Mesenchymal stem cell (in vitro differentiated cells and primary cell): ENCODE measurements at regions not wholly inside any gene's neighbourhood (a gene's known extent, or its start where the extent isn't known, plus 50 kb on each side); places are given as distances from the start of the nearest gene placed in this dataset.
A peak's percentile ranks its signal among the peaks of the same experiment; 100 is the strongest.

Experiments
- DNase-seq: peaks from one replicate; pipeline ENCODE4 v3.0.0-alpha.2; 2013
- H2AFZ ChIP-seq: one replicate; pipeline ENCODE4 v1.6.1; 2013; ENCODE audit warnings: low read depth, mild to moderate bottlenecking, control low read depth, inconsistent platforms, low read length, moderate library complexity
- H2AK5ac ChIP-seq: 2 replicates; pipeline ENCODE4 v1.6.1; 2013; ENCODE audit warnings: low read length, moderate library complexity, mild to moderate bottlenecking, inconsistent platforms; ENCODE audit not compliant: severe bottlenecking
- H2BK120ac ChIP-seq: one replicate; pipeline ENCODE4 v1.6.1; 2013; ENCODE audit warnings: low read depth, mild to moderate bottlenecking, inconsistent platforms, low read length, moderate library complexity
- H2BK12ac ChIP-seq, 2 experiments: one replicate each; pipeline ENCODE4 v1.6.1; 2013; ENCODE audit warnings: inconsistent platforms in 2 of 2, low read length in 2 of 2, mild to moderate bottlenecking in 2 of 2, moderate library complexity in 2 of 2, control low read depth in 1 of 2
- H2BK15ac ChIP-seq: one replicate; pipeline ENCODE4 v1.6.1; 2013; ENCODE audit warnings: mild to moderate bottlenecking, low read depth, inconsistent platforms; ENCODE audit not compliant: poor library complexity, severe bottlenecking
- H2BK5ac ChIP-seq: 2 replicates; pipeline ENCODE4 v1.6.1; 2013; ENCODE audit warnings: low read depth, mild to moderate bottlenecking, low read length, control low read depth, inconsistent platforms; ENCODE audit not compliant: poor library complexity, severe bottlenecking
- H3K14ac ChIP-seq, 2 experiments: one replicate each; pipeline ENCODE4 v1.6.1; 2013; ENCODE audit warnings: inconsistent platforms in 2 of 2, low read length in 2 of 2, control low read depth in 1 of 2, mild to moderate bottlenecking in 1 of 2, moderate library complexity in 1 of 2
- H3K18ac ChIP-seq, 2 experiments: one replicate each; pipeline ENCODE4 v1.6.1; 2013; ENCODE audit warnings: inconsistent platforms in 2 of 2, low read length in 2 of 2, control low read depth in 1 of 2, low read depth in 1 of 2, mild to moderate bottlenecking in 1 of 2
- H3K23ac ChIP-seq, 2 experiments: one replicate each; pipeline ENCODE4 v1.6.1; 2013; ENCODE audit warnings: inconsistent platforms in 2 of 2, low read length in 2 of 2, mild to moderate bottlenecking in 2 of 2, moderate library complexity in 2 of 2, control low read depth in 1 of 2
- H3K27ac ChIP-seq: 2 replicates; pipeline ENCODE4 v1.5.1; 2013; ENCODE audit warnings: mild to moderate bottlenecking, moderate library complexity, low read length, control low read depth, inconsistent platforms; ENCODE audit not compliant: poor library complexity, severe bottlenecking
- H3K27me3 ChIP-seq, 2 experiments: 2 replicates each; pipeline versions ENCODE4 v1.6.1 to v1.7.0; 2013; ENCODE audit warnings: low read length in 2 of 2, mild to moderate bottlenecking in 2 of 2, moderate library complexity in 2 of 2, control low read depth in 1 of 2, inconsistent platforms in 1 of 2; ENCODE audit not compliant: control insufficient read depth in 1 of 2, insufficient read depth in 1 of 2
- H3K36me3 ChIP-seq, 2 experiments: 2 replicates each; pipeline versions ENCODE4 v1.6.1 to v1.7.0; 2013; ENCODE audit warnings: low read length in 2 of 2, control low read depth in 1 of 2, inconsistent platforms in 1 of 2, low read depth in 1 of 2, mild to moderate bottlenecking in 1 of 2; ENCODE audit not compliant: insufficient read depth in 2 of 2, control insufficient read depth in 1 of 2
- H3K4ac ChIP-seq, 2 experiments: one replicate each; pipeline ENCODE4 v1.6.1; 2013; ENCODE audit warnings: inconsistent platforms in 2 of 2, low read length in 2 of 2, mild to moderate bottlenecking in 2 of 2, moderate library complexity in 2 of 2, control low read depth in 1 of 2, low read depth in 1 of 2
- H3K4me1 ChIP-seq: 2 replicates; pipeline ENCODE4 v1.6.1; 2013; ENCODE audit warnings: low read depth, low read length, control low read depth; ENCODE audit not compliant: control insufficient read depth, insufficient read depth
- H3K4me2 ChIP-seq: 2 replicates; pipeline ENCODE4 v1.6.1; 2013; ENCODE audit warnings: low read length, mild to moderate bottlenecking, inconsistent platforms; ENCODE audit not compliant: poor library complexity, severe bottlenecking
- H3K4me3 ChIP-seq, 2 experiments: 2 replicates each; pipeline versions ENCODE4 v1.5.1 to v1.7.0; 2013; ENCODE audit warnings: low read length in 2 of 2, mild to moderate bottlenecking in 2 of 2, control low read depth in 1 of 2, low read depth in 1 of 2; ENCODE audit not compliant: insufficient read depth in 1 of 2
- H3K79me1 ChIP-seq: replicated peaks from 2 replicates; pipeline ENCODE4 v1.6.1; 2013; ENCODE audit warnings: mild to moderate bottlenecking, control low read depth, low read length, inconsistent platforms; ENCODE audit not compliant: poor library complexity, severe bottlenecking
- H3K9ac ChIP-seq: 2 replicates; pipeline ENCODE4 v1.7.0; 2013; ENCODE audit warnings: mild to moderate bottlenecking, low read length, moderate library complexity
- H3K9me3 ChIP-seq: 2 replicates; pipeline ENCODE4 v1.7.0; 2013; ENCODE audit warnings: mild to moderate bottlenecking, low read length; ENCODE audit not compliant: control insufficient read depth
- H4K8ac ChIP-seq: one replicate; pipeline ENCODE4 v1.6.1; 2013; ENCODE audit warnings: inconsistent platforms, mild to moderate bottlenecking, low read length, moderate library complexity
- H4K91ac ChIP-seq: one replicate; pipeline ENCODE4 v1.6.1; 2013; ENCODE audit warnings: mild to moderate bottlenecking, low read length, inconsistent platforms
- WGBS: methylation state at CpG from one replicate; pipeline ENCODE4 v1.1.7; 2013; ENCODE audit warnings: mixed read lengths; 5-methylcytosine and 5-hydroxymethylcytosine counted together

GRCh38 chr18:10027461-10027860, 113.6 kb downstream of the VAPA start:
- no peak overlapping the region for H2BK5ac ChIP-seq
- H2BK120ac ChIP-seq, result peak overlapping the region; percentile 62
- DNase-seq, result no peak
- H3K36me3 ChIP-seq, result no peaks in the 10 kb centered on the region
- H3K4me1 ChIP-seq, result no peaks in the 10 kb centered on the region
- no peak overlapping the region for H3K4me3 ChIP-seq
- no peaks in the 10 kb centered on the region for H3K9me3 ChIP-seq
- no peak overlapping the region for H3K4me2 ChIP-seq
- H3K27me3 ChIP-seq, result no peaks in the 10 kb centered on the region
- peak overlapping the region in 1 of 2 experiments; percentile 9 for H3K18ac ChIP-seq
- peak overlapping the region in 1 of 2 experiments; percentile 67 for H3K14ac ChIP-seq
- H3K27ac ChIP-seq, result no peak overlapping the region
- peak overlapping the region; percentile 25 to 89 for H2BK12ac ChIP-seq
- 96% methylated on average over 3 of the region's 3 CpGs for WGBS
- H4K8ac ChIP-seq, result no peak overlapping the region
- no peak overlapping the region for H2AFZ ChIP-seq
- H2BK15ac ChIP-seq, result no peak overlapping the region
- H3K4ac ChIP-seq, result no peak overlapping the region
- H3K23ac ChIP-seq, result no peak overlapping the region
- no peak overlapping the region for H2AK5ac ChIP-seq
- no peaks in the 10 kb centered on the region for H3K79me1 ChIP-seq
- H4K91ac ChIP-seq, result no peak overlapping the region
- H3K9ac ChIP-seq, result no peak overlapping the region

GRCh38 chr18:10029711-10030110, 115.9 kb downstream of the VAPA start:
- Histone ChIP-seq H2BK12ac (peak overlapping the region; percentile 21 to 75), H3K4ac (no peak overlapping the region), H3K4me3 (no peak overlapping the region), H3K4me2 (no peak overlapping the region), H4K91ac (no peak overlapping the region), H3K79me1 (no peaks in the 10 kb centered on the region), H3K27ac (no peak overlapping the region), H4K8ac (no peak overlapping the region), H2BK15ac (no peak overlapping the region), H2BK5ac (no peak overlapping the region), H2AFZ (no peak overlapping the region), H3K27me3 (no peaks in the 10 kb centered on the region), H2BK120ac (no peak overlapping the region), H3K14ac (no peak overlapping the region), H3K9me3 (no peaks in the 10 kb centered on the region), H3K18ac (no peak overlapping the region), H3K4me1 (no peaks in the 10 kb centered on the region), H3K36me3 (no peaks in the 10 kb centered on the region), H3K9ac (no peak overlapping the region), H2AK5ac (no peak overlapping the region), H3K23ac (no peak overlapping the region)
- DNase-seq, result no peak
- 88% methylated on average over 10 of the region's 10 CpGs for WGBS

DNA sequence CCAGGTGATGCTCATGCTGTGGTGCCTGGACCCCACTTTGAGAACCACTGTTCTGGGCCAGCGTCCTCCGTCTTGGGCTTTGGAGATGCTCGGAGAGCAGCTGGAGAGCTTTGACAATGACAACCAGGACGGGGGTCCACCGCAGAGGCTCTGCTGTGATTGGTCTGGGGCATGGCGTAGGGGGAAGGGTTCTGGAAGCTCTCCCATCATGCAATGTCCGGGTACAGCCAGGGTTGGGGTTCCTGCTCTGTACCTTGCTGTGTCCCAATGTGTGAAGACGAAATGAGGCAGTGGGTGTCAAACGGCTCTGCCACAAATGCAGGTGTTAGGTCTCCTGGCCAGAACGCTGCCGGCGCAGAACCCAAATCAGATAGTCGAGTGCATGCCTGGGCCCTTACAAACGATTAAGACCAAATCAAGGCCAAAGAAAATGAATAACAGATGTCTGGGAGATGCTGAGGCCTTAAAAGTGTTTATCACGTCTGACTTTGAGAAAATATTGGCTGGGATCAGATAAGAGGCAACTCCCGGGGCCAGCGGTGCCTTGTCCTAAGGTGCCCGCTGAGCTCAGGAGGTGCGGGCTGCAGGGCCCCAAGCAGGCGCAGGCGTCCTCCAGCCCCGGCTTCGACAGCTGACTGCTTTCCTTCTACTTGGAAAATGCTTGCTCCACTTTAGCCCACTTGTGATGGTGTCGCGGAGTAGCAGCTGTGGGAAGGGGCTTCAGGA, 117.2 kb downstream of the VAPA start:
- Histone ChIP-seq H2BK120ac (no peak overlapping the region), H2BK5ac (no peak overlapping the region), H4K8ac (peak overlapping the region; percentile 51), H3K4ac (peak overlapping the region in 1 of 2 experiments; percentile 3), H3K36me3 (no peaks in the 10 kb centered on the region), H3K4me3 (no peak overlapping the region), H3K18ac (no peak overlapping the region), H3K9me3 (no peaks in the 10 kb centered on the region), H3K23ac (no peak overlapping the region), H3K79me1 (no peaks in the 10 kb centered on the region), H3K4me2 (no peak overlapping the region), H3K14ac (no peak overlapping the region), H2BK15ac (peak overlapping the region; percentile 32), H3K9ac (no peak overlapping the region), H2AFZ (no peak overlapping the region), H4K91ac (peak overlapping the region; percentile 25), H2AK5ac (no peak overlapping the region), H2BK12ac (peak overlapping the region; percentile 63 to 68), H3K27ac (no peak overlapping the region), H3K4me1 (peaks cover 6% of the 10 kb centered on the region), H3K27me3 (no peaks in the 10 kb centered on the region)
- WGBS, result 95% methylated on average over 23 of the region's 25 CpGs
- DNase-seq, result no peak

DNA sequence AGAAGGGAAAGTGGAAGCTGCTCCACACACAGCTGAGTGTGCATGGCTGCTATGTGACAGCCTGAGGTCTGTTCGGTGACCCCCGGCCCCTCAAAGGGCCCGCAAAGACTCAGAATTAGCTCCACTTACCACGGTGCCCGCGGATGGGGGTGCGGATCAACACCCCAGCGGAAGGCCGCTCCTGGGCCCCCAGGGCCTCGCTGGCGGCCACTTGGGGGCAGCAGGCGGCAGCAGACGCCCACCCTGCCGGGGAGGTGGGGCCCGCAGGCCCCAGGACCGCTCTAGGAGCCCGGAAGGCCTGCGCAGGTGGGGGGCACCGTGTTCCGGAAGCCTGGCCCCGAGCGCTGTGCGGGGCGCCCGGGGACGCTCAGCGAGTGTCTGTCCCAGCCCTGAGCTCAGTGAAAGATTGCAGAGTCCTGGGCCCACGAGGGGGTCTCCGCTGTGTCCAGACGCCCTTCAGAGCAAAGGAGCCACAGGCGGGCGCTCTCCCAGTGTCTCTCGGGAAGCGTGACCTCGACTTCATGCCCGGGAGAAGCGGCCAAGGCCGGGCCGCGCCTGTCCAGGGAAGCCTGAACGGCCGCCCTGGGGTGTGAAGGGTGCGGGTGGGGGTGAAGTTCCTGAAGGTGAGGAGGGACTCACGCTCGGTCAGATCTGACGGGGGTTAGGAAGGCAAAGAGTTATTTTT, 118.7 kb downstream of the VAPA start:
- Histone ChIP-seq H3K9ac (no peak overlapping the region), H3K23ac (no peak overlapping the region), H3K27ac (no peak overlapping the region), H3K4me3 (no peak overlapping the region), H3K27me3 (no peaks in the 10 kb centered on the region), H2BK12ac (peak overlapping the region in 1 of 2 experiments; percentile 60), H3K4me2 (no peak overlapping the region), H3K36me3 (no peaks in the 10 kb centered on the region), H3K14ac (peak overlapping the region in 1 of 2 experiments; percentile 57), H2BK5ac (no peak overlapping the region), H3K4ac (peak overlapping the region in 1 of 2 experiments; percentile 9), H4K8ac (peak overlapping the region; percentile 21), H3K79me1 (no peaks in the 10 kb centered on the region), H4K91ac (peak overlapping the region; percentile 44), H2AFZ (no peak overlapping the region), H2AK5ac (no peak overlapping the region), H3K4me1 (peaks cover 6% of the 10 kb centered on the region), H2BK15ac (peak overlapping the region; percentile 82), H3K9me3 (no peaks in the 10 kb centered on the region), H3K18ac (peak overlapping the region; percentile 5 to 83), H2BK120ac (peak overlapping the region; percentile 40)
- no peak for DNase-seq
- 57% methylated on average over 46 of the region's 46 CpGs for WGBS
